ENCODE measurements at regions not wholly inside any gene's neighbourhood (a gene's known extent, or its start where the extent isn't known, plus 50 kb on each side); places are given as distances from the start of the nearest gene placed in this dataset.

GRCh38 chr5:92779536-92779935 lies 801.5 kb downstream of the NR2F1-AS1 start:
- TF ChIP-seq, protein P1, sequence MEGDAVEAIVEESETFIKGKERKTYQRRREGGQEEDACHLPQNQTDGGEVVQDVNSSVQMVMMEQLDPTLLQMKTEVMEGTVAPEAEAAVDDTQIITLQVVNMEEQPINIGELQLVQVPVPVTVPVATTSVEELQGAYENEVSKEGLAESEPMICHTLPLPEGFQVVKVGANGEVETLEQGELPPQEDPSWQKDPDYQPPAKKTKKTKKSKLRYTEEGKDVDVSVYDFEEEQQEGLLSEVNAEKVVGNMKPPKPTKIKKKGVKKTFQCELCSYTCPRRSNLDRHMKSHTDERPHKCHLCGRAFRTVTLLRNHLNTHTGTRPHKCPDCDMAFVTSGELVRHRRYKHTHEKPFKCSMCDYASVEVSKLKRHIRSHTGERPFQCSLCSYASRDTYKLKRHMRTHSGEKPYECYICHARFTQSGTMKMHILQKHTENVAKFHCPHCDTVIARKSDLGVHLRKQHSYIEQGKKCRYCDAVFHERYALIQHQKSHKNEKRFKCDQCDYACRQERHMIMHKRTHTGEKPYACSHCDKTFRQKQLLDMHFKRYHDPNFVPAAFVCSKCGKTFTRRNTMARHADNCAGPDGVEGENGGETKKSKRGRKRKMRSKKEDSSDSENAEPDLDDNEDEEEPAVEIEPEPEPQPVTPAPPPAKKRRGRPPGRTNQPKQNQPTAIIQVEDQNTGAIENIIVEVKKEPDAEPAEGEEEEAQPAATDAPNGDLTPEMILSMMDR (IDR thresholded peaks at IDR 0.05): no peak
- TF ChIP-seq POLR2A (IDR thresholded peaks at IDR 0.05): no peak
